Esophagus squamous epithelium (tissue), 5 donors: ENCODE measurements at regions not wholly inside any gene's neighbourhood (a gene's known extent, or its start where the extent isn't known, plus 50 kb on each side); places are given as distances from the start of the nearest gene placed in this dataset.

Source experiments
- DNase-seq: peaks from one replicate; lab custom pipeline; 2025; lab: John Stamatoyannopoulos, UW
- H3K27ac ChIP-seq, 4 donors: fragments of 200-600 bp; sonication (generic); one replicate each; pipeline ENCODE4 v1.5.1; 2016 to 2019; ENCODE audit warnings: mild to moderate bottlenecking in 1 of 4
- H3K27me3 ChIP-seq, 4 donors: fragments of 200-600 bp; sonication (generic); 1 replicate in 3 of 4; 2 replicates in 1 of 4; pipeline versions ENCODE4 v1.5.1 to v1.6.0; 2017 to 2021; ENCODE audit warnings: antibody characterized with exemption in 1 of 4
- H3K36me3 ChIP-seq, 3 donors: fragments of 200-600 bp; sonication (generic); one replicate each; pipeline ENCODE4 v1.5.1; 2016 to 2019
- H3K4me1 ChIP-seq, 3 donors: fragments of 200-600 bp; sonication (generic); one replicate each; pipeline ENCODE4 v1.5.1; 2017 to 2019
- H3K4me3 ChIP-seq, 4 donors: fragments of 200-600 bp; sonication (generic); 1 replicate in 3 of 4; 2 replicates in 1 of 4; pipeline ENCODE4 v1.5.1; 2016 to 2019; ENCODE audit warnings: mild to moderate bottlenecking in 2 of 4, moderate library complexity in 1 of 4
- H3K9me3 ChIP-seq, 3 donors: fragments of 200-600 bp; sonication (generic); one replicate each; pipeline ENCODE4 v1.5.1; 2016 to 2019
- CTCF ChIP-seq, 6 experiments: fragments of 450-650 bp in 4 of 6; fragments of 200-600 bp in 2 of 6; sonication (generic) in 2 of 6; IDR thresholded peaks; one replicate each; pipeline ENCODE4 v1.5.1; 2016 to 2019; ENCODE audit warnings: antibody characterized with exemption in 6 of 6, mild to moderate bottlenecking in 4 of 6, moderate library complexity in 4 of 6
- POLR2A ChIP-seq, 4 donors: fragments of 450-650 bp; IDR thresholded peaks; one replicate each; pipeline ENCODE4 v1.6.1; 2017; ENCODE audit warnings: antibody characterized with exemption in 4 of 4, mild to moderate bottlenecking in 4 of 4, moderate library complexity in 3 of 4
- WGBS, 2 donors: methylation state at CpG; one replicate each; pipeline ENCODE4 v1.1.5; 2018; 5-methylcytosine and 5-hydroxymethylcytosine counted together
- intact Hi-C: fragments of 100-400 bp; cut with DNase I; formaldehyde crosslinking; loops from one replicate; pipeline ENCODE4 v1.15.0; 2022
- donor health status: DM: yes; HTN: yes; CAD: no.

GRCh38 chr10:100659361-100660098 is 85.9 kb upstream of the PAX2 start:
- no peaks in the 10 kb centered on the region for H3K36me3 ChIP-seq
- peaks cover 0 to 4% (median 0%) of the 10 kb centered on the region in 3 donors for H3K9me3 ChIP-seq
- H3K4me1 ChIP-seq, result peaks cover 16 to 30% (median 21%) of the 10 kb centered on the region in 3 donors
- TF ChIP-seq POLR2A (IDR thresholded peaks at IDR 0.05) (no peak), CTCF (IDR thresholded peaks at IDR 0.05) (no peak)
- peaks cover 17 to 100% (median 47%) of the 10 kb centered on the region in 4 donors for H3K27me3 ChIP-seq
- intact Hi-C loops, result no loop called here
- H3K27ac ChIP-seq, result no peak overlapping the region
- 11 to 30% methylated on average over 17 to 29 of the region's 50 CpGs for WGBS, 2 donors
- H3K4me3 ChIP-seq, result no peak overlapping the region
- no peak for DNase-seq

GRCh38 chr10:100660365-100660764 is 85.0 kb upstream of the PAX2 start:
- Histone ChIP-seq H3K4me3 (no peak overlapping the region), H3K4me1 (peaks cover 10 to 22% (median 14%) of the 10 kb centered on the region in 3 donors), H3K27ac (no peak overlapping the region), H3K27me3 (peaks cover 9 to 100% (median 43%) of the 10 kb centered on the region in 4 donors), H3K9me3 (peaks cover 0 to 4% (median 0%) of the 10 kb centered on the region in 3 donors), H3K36me3 (no peaks in the 10 kb centered on the region)
- intact Hi-C loops, result no loop called here
- TF ChIP-seq POLR2A (IDR thresholded peaks at IDR 0.05), result no peak
- no peak for TF ChIP-seq CTCF (IDR thresholded peaks at IDR 0.05)
- no peak for DNase-seq
- WGBS, 2 donors, result 20 to 38% methylated on average over 5 to 6 of the region's 6 CpGs

GRCh38 chr10:100660945-100661344 is 84.4 kb upstream of the PAX2 start:
- no peak overlapping the region for H3K27ac ChIP-seq
- peaks cover 0 to 4% (median 0%) of the 10 kb centered on the region in 3 donors for H3K9me3 ChIP-seq
- H3K36me3 ChIP-seq, result no peaks in the 10 kb centered on the region
- no peak for TF ChIP-seq POLR2A (IDR thresholded peaks at IDR 0.05)
- no peak for TF ChIP-seq CTCF (IDR thresholded peaks at IDR 0.05)
- H3K4me1 ChIP-seq, result peaks cover 4 to 16% (median 10%) of the 10 kb centered on the region in 3 donors
- no peak overlapping the region for H3K4me3 ChIP-seq
- H3K27me3 ChIP-seq, result peaks cover 8 to 99% (median 39%) of the 10 kb centered on the region in 4 donors
- intact Hi-C loops, result no loop called here
- no peak for DNase-seq
- WGBS, 2 donors, result 51 to 53% methylated on average over 2 of the region's 3 CpGs

GRCh38 chr10:100661520-100661919 is 83.9 kb upstream of the PAX2 start:
- H3K4me1 ChIP-seq, result peaks cover 0 to 10% (median 4%) of the 10 kb centered on the region in 3 donors
- TF ChIP-seq CTCF (IDR thresholded peaks at IDR 0.05) (no peak), POLR2A (IDR thresholded peaks at IDR 0.05) (no peak)
- peaks cover 8 to 99% (median 35%) of the 10 kb centered on the region in 4 donors for H3K27me3 ChIP-seq
- H3K36me3 ChIP-seq, result no peaks in the 10 kb centered on the region
- no peaks in the 10 kb centered on the region for H3K9me3 ChIP-seq
- H3K27ac ChIP-seq, result no peak overlapping the region
- intact Hi-C loops, result no loop called here
- no peak overlapping the region for H3K4me3 ChIP-seq
- 52 to 59% methylated on average over 5 to 10 of the region's 13 CpGs for WGBS, 2 donors
- DNase-seq, result no peak

GRCh38 chr10:100662067-100662466 is 83.3 kb upstream of the PAX2 start:
- Histone ChIP-seq H3K9me3 (no peaks in the 10 kb centered on the region), H3K4me1 (peaks cover 0 to 5% (median 0%) of the 10 kb centered on the region in 3 donors), H3K4me3 (no peak overlapping the region), H3K36me3 (no peaks in the 10 kb centered on the region), H3K27ac (no peak overlapping the region), H3K27me3 (peaks cover 8 to 98% (median 31%) of the 10 kb centered on the region in 4 donors)
- intact Hi-C loops, result no loop called here
- DNase-seq, result no peak
- 37 to 55% methylated on average over 5 to 7 of the region's 7 CpGs for WGBS, 2 donors
- TF ChIP-seq POLR2A (IDR thresholded peaks at IDR 0.05) (no peak), CTCF (IDR thresholded peaks at IDR 0.05) (no peak)
